ENCODE measurements at regions not wholly inside any gene's neighbourhood (a gene's known extent, or its start where the extent isn't known, plus 50 kb on each side); places are given as distances from the start of the nearest gene placed in this dataset.

DNA sequence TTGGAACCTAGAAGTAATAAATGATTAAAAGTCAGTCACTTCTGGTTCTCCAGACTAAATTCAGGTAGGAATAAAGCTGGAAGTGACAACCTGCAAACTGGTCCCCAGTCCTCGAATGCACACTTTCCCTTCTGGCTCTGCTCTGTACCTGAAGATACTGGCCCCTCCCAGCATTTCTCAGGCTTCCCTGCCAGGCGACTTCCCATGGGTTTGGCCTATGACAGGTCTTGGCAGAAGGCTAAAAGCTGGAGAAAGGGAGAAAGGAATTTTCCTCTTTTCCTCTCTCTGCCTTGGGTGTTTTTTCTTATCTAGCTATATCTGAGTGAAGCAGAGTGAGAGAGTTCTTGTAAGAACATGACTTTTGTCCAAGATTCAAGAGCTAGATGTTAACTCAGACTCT is 1005.7 kb downstream of the DTWD2 start:
- Mint-ChIP-seq H3K36me3 (ENCODE audit: insufficient read depth in 1 of 3, low read depth in 3 of 3) (no peaks in the 10 kb centered on the region), H3K9me3 (no peaks in the 10 kb centered on the region), H3K4me1 (peaks cover 0 to 5% of the 10 kb centered on the region in 2 experiments; a peak in 1 of 4 replicates), H3K27me3 (ENCODE audit: low read depth) (no peaks in the 10 kb centered on the region), H3K4me3 (no peak overlapping the region), H3K27ac (no peak overlapping the region)
- Histone ChIP-seq H3K9me3 (ENCODE audit: control insufficient read depth, low read depth, low read length) (no peaks in the 10 kb centered on the region), H2BK120ac (ENCODE audit: low read depth, low read length, poor library complexity, severe bottlenecking) (no peak overlapping the region), H3K4me1 (ENCODE audit: insufficient read depth, low read length) (no peaks in the 10 kb centered on the region), H2BK15ac (ENCODE audit: low read depth, low read length) (no peak overlapping the region), H3K4me2 (ENCODE audit: insufficient read depth, insufficient read length, low read length) (no peak overlapping the region), H2AFZ (ENCODE audit: low read length) (no peak overlapping the region), H3K79me1 (ENCODE audit: insufficient read depth, low read depth, low read length, poor library complexity, severe bottlenecking) (no peaks in the 10 kb centered on the region), H3K79me2 (ENCODE audit: insufficient read depth, low read length) (no peaks in the 10 kb centered on the region), H4K8ac (replicated peaks; ENCODE audit: insufficient read length, low read depth, low read length) (no peak overlapping the region), H3K23ac (ENCODE audit: insufficient read length, low read depth, low read length) (no peak overlapping the region), H3K56ac (ENCODE audit: insufficient read length, low read depth, low read length) (no peak overlapping the region), H4K5ac (ENCODE audit: insufficient read length, low read depth, low read length) (no peak overlapping the region), H3K4ac (ENCODE audit: low read depth, low read length) (no peak overlapping the region), H2BK5ac (ENCODE audit: insufficient read length, low read length) (no peak overlapping the region), H3K14ac (ENCODE audit: insufficient read depth, low read length) (no peak overlapping the region), H2AK5ac (ENCODE audit: insufficient read length, low read length) (no peak overlapping the region), H2BK12ac (ENCODE audit: insufficient read length, low read depth, low read length) (no peak overlapping the region), H4K91ac (ENCODE audit: insufficient read length, low read depth, low read length) (no peak overlapping the region), H3T11ph (ENCODE audit: low read length) (no peak overlapping the region), H2BK20ac (ENCODE audit: low read depth, low read length, poor library complexity, severe bottlenecking) (no peak overlapping the region), H3K18ac (ENCODE audit: insufficient read length, low read depth, low read length) (no peak overlapping the region), H3K27me3 (ENCODE audit: insufficient read depth, low read length) (no peaks in the 10 kb centered on the region), H4K20me1 (ENCODE audit: control insufficient read depth, insufficient read depth, insufficient read length) (no peaks in the 10 kb centered on the region), H3K9ac (ENCODE audit: extremely low read depth, insufficient read length, low read length) (no peak overlapping the region), H3K27ac (ENCODE audit: insufficient read length, low read depth, low read length) (no peak overlapping the region), H3K23me2 (ENCODE audit: insufficient read length, low read depth, low read length, poor library complexity, severe bottlenecking) (no peaks in the 10 kb centered on the region)
- peak; percentile 50 for DNase-seq
- no CpG with 5 or more reads among the region's 2 CpGs for WGBS (ENCODE audit: extremely low coverage, insufficient read length, low lambda C conversion rate)
- TF ChIP-seq, protein P1, sequence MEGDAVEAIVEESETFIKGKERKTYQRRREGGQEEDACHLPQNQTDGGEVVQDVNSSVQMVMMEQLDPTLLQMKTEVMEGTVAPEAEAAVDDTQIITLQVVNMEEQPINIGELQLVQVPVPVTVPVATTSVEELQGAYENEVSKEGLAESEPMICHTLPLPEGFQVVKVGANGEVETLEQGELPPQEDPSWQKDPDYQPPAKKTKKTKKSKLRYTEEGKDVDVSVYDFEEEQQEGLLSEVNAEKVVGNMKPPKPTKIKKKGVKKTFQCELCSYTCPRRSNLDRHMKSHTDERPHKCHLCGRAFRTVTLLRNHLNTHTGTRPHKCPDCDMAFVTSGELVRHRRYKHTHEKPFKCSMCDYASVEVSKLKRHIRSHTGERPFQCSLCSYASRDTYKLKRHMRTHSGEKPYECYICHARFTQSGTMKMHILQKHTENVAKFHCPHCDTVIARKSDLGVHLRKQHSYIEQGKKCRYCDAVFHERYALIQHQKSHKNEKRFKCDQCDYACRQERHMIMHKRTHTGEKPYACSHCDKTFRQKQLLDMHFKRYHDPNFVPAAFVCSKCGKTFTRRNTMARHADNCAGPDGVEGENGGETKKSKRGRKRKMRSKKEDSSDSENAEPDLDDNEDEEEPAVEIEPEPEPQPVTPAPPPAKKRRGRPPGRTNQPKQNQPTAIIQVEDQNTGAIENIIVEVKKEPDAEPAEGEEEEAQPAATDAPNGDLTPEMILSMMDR (conservative IDR thresholded peaks at IDR 0.05), result no peak
